HFFc6 (cell line): ENCODE measurements at regions not wholly inside any gene's neighbourhood (a gene's known extent, or its start where the extent isn't known, plus 50 kb on each side); places are given as distances from the start of the nearest gene placed in this dataset.
A peak's percentile ranks its signal among the peaks of the same experiment; 100 is the strongest.

Experiments
- DNase-seq: peaks from one replicate; pipeline ENCODE4 v3.0.0-alpha.2; 2018
- H3K27ac Mint-ChIP-seq: 2 replicates; pipeline ENCODE4 v1.8.0; 2020; ENCODE audit warnings: mild to moderate bottlenecking, mixed read lengths
- H3K27me3 Mint-ChIP-seq: 2 replicates; pipeline ENCODE4 v1.8.0; 2021; ENCODE audit warnings: mild to moderate bottlenecking, moderate library complexity, mixed read lengths; ENCODE audit not compliant: insufficient read depth
- H3K36me3 Mint-ChIP-seq: 2 replicates; pipeline ENCODE4 v1.8.0; 2021; ENCODE audit warnings: low read depth, mixed read lengths
- H3K4me1 Mint-ChIP-seq: 2 replicates; pipeline ENCODE4 v1.8.0; 2020; ENCODE audit warnings: low read depth, mixed read lengths
- H3K4me3 Mint-ChIP-seq: 2 replicates; pipeline ENCODE4 v1.8.0; 2020; ENCODE audit warnings: mild to moderate bottlenecking, moderate library complexity, mixed read lengths
- H3K9me3 Mint-ChIP-seq: 2 replicates; pipeline ENCODE4 v1.8.0; 2020; ENCODE audit warnings: mild to moderate bottlenecking, mixed read lengths
- TF ChIP-seq, protein P1 (sequence below): fragments of 200-600 bp; sonication (generic); IDR thresholded peaks from 2 replicates; pipeline ENCODE4 v1.5.0; 2021; ENCODE audit warnings: antibody characterized with exemption, mild to moderate bottlenecking

DNA sequence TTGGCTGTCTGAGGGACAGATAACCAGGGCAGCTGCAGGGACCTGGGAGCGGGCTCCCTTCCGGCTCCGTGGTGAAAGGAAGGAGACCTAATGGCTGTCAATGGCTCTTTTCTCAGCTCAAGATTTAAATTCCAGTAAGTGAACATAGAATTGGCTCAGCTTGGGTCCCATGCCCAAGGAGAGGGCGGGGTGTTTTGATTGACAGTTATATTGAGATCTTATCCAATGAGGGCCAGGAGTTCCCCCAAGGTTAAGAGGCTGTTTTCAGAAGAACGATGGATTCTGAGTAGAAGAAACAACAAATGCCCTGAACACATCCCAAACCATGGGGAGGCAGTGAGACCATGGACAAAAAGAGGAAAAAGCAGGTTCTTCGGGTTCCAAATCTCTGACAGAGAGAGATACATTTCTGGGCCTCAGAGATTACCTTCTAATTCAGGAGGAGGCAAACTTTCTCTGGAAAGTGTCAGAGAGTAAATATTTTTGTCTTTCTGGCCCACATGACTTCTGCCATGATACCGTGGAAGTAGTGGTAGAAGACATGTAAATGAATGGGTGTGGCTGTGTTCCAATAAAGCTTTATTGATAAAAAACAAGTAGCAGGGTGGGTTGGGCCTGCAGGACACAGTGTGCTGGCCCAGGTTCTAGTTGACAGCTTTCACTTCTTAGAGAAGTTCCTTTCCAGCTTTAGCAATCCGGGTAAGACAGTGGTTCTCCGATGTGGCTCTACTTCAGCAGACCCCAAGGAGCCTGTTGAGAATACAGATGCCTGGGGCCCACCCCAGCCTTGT lies 219.6 kb downstream of the RPS24 start:
- H3K36me3 Mint-ChIP-seq: peaks cover 5% of the 10 kb centered on the region; the same call in 1 of the 2 replicates
- no peak for DNase-seq
- H3K27ac Mint-ChIP-seq: peak overlapping the region; percentile 80; the same call in 1 of the 2 replicates
- H3K4me3 Mint-ChIP-seq: no peak overlapping the region
- H3K27me3 Mint-ChIP-seq: no peaks in the 10 kb centered on the region
- peaks cover 72% of the 10 kb centered on the region for H3K4me1 Mint-ChIP-seq
- TF ChIP-seq, protein P1, sequence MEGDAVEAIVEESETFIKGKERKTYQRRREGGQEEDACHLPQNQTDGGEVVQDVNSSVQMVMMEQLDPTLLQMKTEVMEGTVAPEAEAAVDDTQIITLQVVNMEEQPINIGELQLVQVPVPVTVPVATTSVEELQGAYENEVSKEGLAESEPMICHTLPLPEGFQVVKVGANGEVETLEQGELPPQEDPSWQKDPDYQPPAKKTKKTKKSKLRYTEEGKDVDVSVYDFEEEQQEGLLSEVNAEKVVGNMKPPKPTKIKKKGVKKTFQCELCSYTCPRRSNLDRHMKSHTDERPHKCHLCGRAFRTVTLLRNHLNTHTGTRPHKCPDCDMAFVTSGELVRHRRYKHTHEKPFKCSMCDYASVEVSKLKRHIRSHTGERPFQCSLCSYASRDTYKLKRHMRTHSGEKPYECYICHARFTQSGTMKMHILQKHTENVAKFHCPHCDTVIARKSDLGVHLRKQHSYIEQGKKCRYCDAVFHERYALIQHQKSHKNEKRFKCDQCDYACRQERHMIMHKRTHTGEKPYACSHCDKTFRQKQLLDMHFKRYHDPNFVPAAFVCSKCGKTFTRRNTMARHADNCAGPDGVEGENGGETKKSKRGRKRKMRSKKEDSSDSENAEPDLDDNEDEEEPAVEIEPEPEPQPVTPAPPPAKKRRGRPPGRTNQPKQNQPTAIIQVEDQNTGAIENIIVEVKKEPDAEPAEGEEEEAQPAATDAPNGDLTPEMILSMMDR: no peak
- H3K9me3 Mint-ChIP-seq: no peaks in the 10 kb centered on the region

DNA sequence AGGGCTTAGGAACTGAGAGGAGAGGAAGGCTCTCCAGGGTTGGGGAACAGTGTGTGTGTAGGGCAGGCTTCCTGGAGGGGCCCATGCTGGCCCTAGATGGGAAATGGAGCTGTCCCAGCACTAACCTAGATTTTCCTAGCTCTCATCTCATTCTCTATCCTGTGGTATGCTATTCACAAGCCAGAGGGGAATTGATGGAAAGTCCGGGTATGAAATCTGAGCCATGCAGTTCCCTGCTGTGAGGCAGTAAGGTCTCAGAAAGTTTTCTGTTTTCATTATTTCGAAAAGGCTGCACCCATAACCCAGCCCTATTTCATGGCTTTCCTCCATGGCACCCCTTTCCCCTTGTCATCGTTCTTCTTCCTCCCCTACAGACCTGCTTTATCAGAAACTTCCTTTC lies 220.3 kb downstream of the RPS24 start:
- Mint-ChIP-seq H3K4me1 (peaks cover 70% of the 10 kb centered on the region), H3K27me3 (no peaks in the 10 kb centered on the region), H3K36me3 (peaks cover 11% of the 10 kb centered on the region), H3K27ac (peak overlapping the region; percentile 80), H3K4me3 (no peak overlapping the region), H3K9me3 (peaks cover 3% of the 10 kb centered on the region)
- TF ChIP-seq, protein P1: no peak
- no peak for DNase-seq

DNA sequence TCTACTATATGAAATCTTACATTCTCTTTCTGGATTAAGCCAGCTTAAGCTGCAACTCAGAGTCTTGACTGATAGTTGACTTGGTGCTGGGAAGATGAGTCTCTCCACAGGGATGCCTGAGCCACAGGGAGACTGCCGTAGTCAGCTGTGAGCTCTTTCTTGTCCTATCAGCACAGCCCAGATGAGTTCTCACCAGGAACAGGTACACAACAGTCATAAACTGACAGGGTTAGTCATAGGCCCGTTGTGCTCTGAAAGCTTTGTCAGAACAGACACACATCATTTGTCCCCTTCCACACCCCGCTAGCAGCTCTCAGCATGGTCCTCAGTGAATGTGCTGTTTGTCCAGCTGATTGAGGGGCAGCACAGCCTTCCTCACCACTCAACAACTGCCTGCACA lies 221.6 kb downstream of the RPS24 start:
- TF ChIP-seq, protein P1: no peak
- H3K4me3 Mint-ChIP-seq: peak overlapping the region; percentile 39
- H3K36me3 Mint-ChIP-seq: peaks cover 21% of the 10 kb centered on the region
- DNase-seq: no peak
- peaks cover 70% of the 10 kb centered on the region for H3K4me1 Mint-ChIP-seq
- H3K9me3 Mint-ChIP-seq: peaks cover 12% of the 10 kb centered on the region
- no peaks in the 10 kb centered on the region for H3K27me3 Mint-ChIP-seq
- H3K27ac Mint-ChIP-seq: peak overlapping the region; percentile 99

DNA sequence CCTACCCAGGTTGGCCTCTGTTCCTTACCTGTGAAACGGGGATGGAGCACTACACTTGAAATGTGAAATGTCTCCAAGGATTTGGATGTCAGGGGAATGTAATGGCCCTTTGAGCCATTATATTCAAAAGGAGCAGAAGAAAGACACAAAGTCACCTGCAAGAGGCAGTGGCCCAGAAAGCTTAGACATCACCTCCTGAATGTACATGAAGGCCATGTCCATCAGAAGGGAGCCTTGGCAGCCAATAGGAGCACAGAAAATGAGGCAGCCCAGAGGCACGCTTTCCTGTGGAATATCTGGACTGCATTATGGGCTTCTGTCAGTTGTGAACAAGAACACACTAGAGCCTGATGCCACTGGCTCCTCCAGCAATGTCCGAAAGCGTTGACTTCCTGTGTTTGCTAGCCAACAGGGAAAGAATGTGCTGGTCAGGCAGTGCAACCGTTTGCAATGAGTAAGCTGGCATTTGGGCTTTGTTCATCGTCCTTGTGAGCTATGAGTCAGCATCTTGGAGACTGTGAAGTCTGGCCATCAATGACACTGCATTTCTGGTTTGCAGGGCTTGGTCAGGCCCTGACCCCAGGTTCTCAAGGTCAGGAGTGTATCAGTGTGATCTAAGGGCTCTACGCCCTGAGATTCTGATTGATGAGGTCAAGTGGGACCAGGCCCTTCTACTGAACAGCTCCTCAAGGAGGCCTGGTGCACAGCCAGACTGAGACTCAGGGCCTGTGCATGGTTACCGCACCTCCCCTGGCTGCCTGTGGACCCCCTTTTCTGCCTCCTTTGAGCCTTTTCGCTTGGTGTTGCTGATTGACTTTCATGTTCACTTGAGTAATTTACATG lies 222.4 kb downstream of the RPS24 start:
- Mint-ChIP-seq H3K36me3 (peaks cover 21% of the 10 kb centered on the region), H3K27me3 (no peaks in the 10 kb centered on the region), H3K4me3 (peak overlapping the region; percentile 39; the same call in 1 of the 2 replicates), H3K27ac (peak overlapping the region; percentile 99), H3K9me3 (peaks cover 12% of the 10 kb centered on the region), H3K4me1 (peaks cover 73% of the 10 kb centered on the region)
- DNase-seq: peak; percentile 99
- TF ChIP-seq, protein P1: no peak

DNA sequence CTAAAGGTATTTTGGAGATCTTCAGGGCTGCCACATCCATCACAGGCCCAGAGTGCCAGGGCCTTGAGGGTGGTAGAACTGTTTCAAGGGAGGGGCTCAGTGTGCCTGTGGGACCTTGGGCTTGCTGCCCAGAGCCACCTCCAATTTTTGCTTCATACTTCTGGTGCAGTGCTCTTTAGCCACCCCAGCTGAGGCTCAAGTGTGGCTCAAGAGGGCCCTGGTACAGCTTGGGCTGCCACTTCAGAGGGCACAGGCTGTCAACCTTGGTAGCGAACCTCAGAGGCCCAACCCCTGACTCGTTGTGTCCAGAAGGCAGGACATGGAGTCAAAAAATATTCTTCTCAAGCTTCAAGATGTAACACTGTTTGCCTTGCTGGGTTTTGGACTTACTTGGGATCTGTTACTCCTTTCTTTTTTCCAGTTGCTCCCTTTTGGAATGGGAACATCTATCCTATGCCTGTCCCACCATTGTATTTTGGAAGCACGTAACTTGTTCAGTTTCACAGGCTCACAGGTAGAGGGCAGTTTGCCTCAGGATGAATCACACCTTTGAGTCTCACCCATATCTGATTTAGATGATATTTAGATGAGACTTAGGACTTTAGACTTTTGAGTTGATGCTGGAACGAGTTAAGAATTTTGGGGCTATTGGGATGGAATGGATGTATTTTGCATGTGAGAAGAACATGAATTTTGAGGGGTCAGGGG lies 224.8 kb downstream of the RPS24 start:
- DNase-seq: no peak
- H3K27ac Mint-ChIP-seq: peak overlapping the region; percentile 99
- TF ChIP-seq, protein P1: peak; percentile 27
- peaks cover 91% of the 10 kb centered on the region for H3K4me1 Mint-ChIP-seq
- no peaks in the 10 kb centered on the region for H3K27me3 Mint-ChIP-seq
- H3K9me3 Mint-ChIP-seq: peaks cover 12% of the 10 kb centered on the region
- H3K4me3 Mint-ChIP-seq: no peak overlapping the region
- peaks cover 19% of the 10 kb centered on the region for H3K36me3 Mint-ChIP-seq
